Right atrium auricular region (tissue), 2 donors: ENCODE measurements at regions not wholly inside any gene's neighbourhood (a gene's known extent, or its start where the extent isn't known, plus 50 kb on each side); places are given as distances from the start of the nearest gene placed in this dataset.

Source experiments
- DNase-seq: peaks from one replicate; pipeline ENCODE4 v3.0.0-alpha.2; 2019; ENCODE audit warnings: low spot score
- H3K27ac ChIP-seq, 2 donors: fragments of 200-600 bp; sonication (generic); 1 replicate in 1 of 2; 2 replicates in 1 of 2; pipeline ENCODE4 v1.5.1; 2016 to 2019
- H3K27me3 ChIP-seq, 2 donors: fragments of 200-600 bp; sonication (generic); one replicate each; pipeline versions ENCODE4 v1.5.1 to v1.6.0; 2017 to 2019
- H3K36me3 ChIP-seq: fragments of 200-600 bp; sonication (generic); one replicate; pipeline ENCODE4 v1.5.1; 2016
- H3K4me1 ChIP-seq, 2 donors: fragments of 200-600 bp; sonication (generic); one replicate each; pipeline versions ENCODE4 v1.5.1 to v1.6.0; 2017 to 2019
- H3K4me3 ChIP-seq, 2 donors: fragments of 200-600 bp; sonication (generic); 1 replicate in 1 of 2; 2 replicates in 1 of 2; pipeline ENCODE4 v1.5.1; 2017 to 2019; ENCODE audit warnings: mild to moderate bottlenecking in 1 of 2, moderate library complexity in 1 of 2
- H3K9me3 ChIP-seq, 2 donors: fragments of 200-600 bp; sonication (generic); one replicate each; pipeline ENCODE4 v1.5.1; 2019
- CTCF ChIP-seq, 2 donors: fragments of 200-600 bp; sonication (generic); IDR thresholded peaks; one replicate each; pipeline ENCODE4 v1.5.1; 2019; ENCODE audit warnings: antibody characterized with exemption in 2 of 2

GRCh38 chr12:45622210-45622937 lies 107.1 kb upstream of the ARID2 start:
- Histone ChIP-seq H3K9me3 (no peaks in the 10 kb centered on the region), H3K4me1 (no peaks in the 10 kb centered on the region), H3K36me3 (no peaks in the 10 kb centered on the region), H3K4me3 (no peak overlapping the region), H3K27me3 (no peaks in the 10 kb centered on the region), H3K27ac (no peak overlapping the region)
- no peak for DNase-seq
- no peak for TF ChIP-seq CTCF (IDR thresholded peaks at IDR 0.05)

GRCh38 chr12:45623221-45623620 lies 106.3 kb upstream of the ARID2 start:
- TF ChIP-seq CTCF (IDR thresholded peaks at IDR 0.05), result no peak
- no peaks in the 10 kb centered on the region for H3K27me3 ChIP-seq
- no peak for DNase-seq
- H3K9me3 ChIP-seq, result no peaks in the 10 kb centered on the region
- no peaks in the 10 kb centered on the region for H3K36me3 ChIP-seq
- H3K4me1 ChIP-seq, result no peaks in the 10 kb centered on the region
- no peak overlapping the region for H3K27ac ChIP-seq
- no peak overlapping the region for H3K4me3 ChIP-seq

- H3K36me3 ChIP-seq, result no peaks in the 10 kb centered on the region
- no peak for DNase-seq
These were observed 105.6 kb upstream of the ARID2 start for GRCh38 chr12:45623940-45624339.

GRCh38 chr12:45626965-45627364 lies 102.5 kb upstream of the ARID2 start:
- no peak for DNase-seq
- Histone ChIP-seq H3K36me3 (no peaks in the 10 kb centered on the region), H3K4me1 (no peaks in the 10 kb centered on the region), H3K27ac (no peak overlapping the region), H3K4me3 (no peak overlapping the region), H3K9me3 (no peaks in the 10 kb centered on the region), H3K27me3 (no peaks in the 10 kb centered on the region)
- TF ChIP-seq CTCF (IDR thresholded peaks at IDR 0.05), result no peak

More at GRCh38 chr12:45623940-45624339, 105.6 kb upstream of the ARID2 start:
- TF ChIP-seq CTCF (IDR thresholded peaks at IDR 0.05), result no peak
- no peak overlapping the region for H3K4me3 ChIP-seq
- H3K27me3 ChIP-seq, result no peaks in the 10 kb centered on the region
- H3K4me1 ChIP-seq, result no peaks in the 10 kb centered on the region
- no peak overlapping the region for H3K27ac ChIP-seq
- H3K9me3 ChIP-seq, result no peaks in the 10 kb centered on the region

- no peak overlapping the region for H3K4me3 ChIP-seq
- no peaks in the 10 kb centered on the region for H3K9me3 ChIP-seq
- no peaks in the 10 kb centered on the region for H3K36me3 ChIP-seq
- no peaks in the 10 kb centered on the region for H3K27me3 ChIP-seq
- no peak for DNase-seq
- no peak overlapping the region for H3K27ac ChIP-seq
- no peak for TF ChIP-seq CTCF (IDR thresholded peaks at IDR 0.05)
- no peaks in the 10 kb centered on the region for H3K4me1 ChIP-seq
These were observed 102.0 kb upstream of the ARID2 start for GRCh38 chr12:45627407-45628069.
